HG03342 (cell line): ENCODE measurements at regions not wholly inside any gene's neighbourhood (a gene's known extent, or its start where the extent isn't known, plus 50 kb on each side); places are given as distances from the start of the nearest gene placed in this dataset.

ENCODE experiments used
- ATAC-seq: cut with Tn5 transposase; IDR thresholded peaks from one replicate; pipeline ENCODE4 v1.9.1; 2021; ENCODE audit warnings: mild to moderate bottlenecking, moderate library complexity; ENCODE audit not compliant: unreplicated experiment

- no peak for ATAC-seq
Measured at GRCh38 chr9:107949061-107949460, 459.5 kb upstream of the KLF4 start.

GRCh38 chr9:107948601-107949000 lies 459.0 kb upstream of the KLF4 start:
- ATAC-seq, result no peak

GRCh38 chr9:107948086-107948485 lies 458.5 kb upstream of the KLF4 start:
- no peak for ATAC-seq

GRCh38 chr9:107946364-107947141 lies 457.0 kb upstream of the KLF4 start:
- ATAC-seq, result no peak

GRCh38 chr9:107945961-107946360 lies 456.4 kb upstream of the KLF4 start:
- ATAC-seq, result no peak

- ATAC-seq, result no peak
Measured at GRCh38 chr9:107945493-107945892, 455.9 kb upstream of the KLF4 start.

- ATAC-seq, result no peak
Measured at GRCh38 chr9:107944387-107944786, 454.8 kb upstream of the KLF4 start.

GRCh38 chr9:107943901-107944300 lies 454.3 kb upstream of the KLF4 start:
- no peak for ATAC-seq

- no peak for ATAC-seq
Measured at GRCh38 chr9:107942856-107943255, 453.3 kb upstream of the KLF4 start.

GRCh38 chr9:107942291-107942690 lies 452.7 kb upstream of the KLF4 start:
- ATAC-seq, result no peak

GRCh38 chr9:107940616-107941595 lies 451.3 kb upstream of the KLF4 start:
- no peak for ATAC-seq

- no peak for ATAC-seq
Measured at GRCh38 chr9:107938801-107939386, 449.3 kb upstream of the KLF4 start.

- no peak for ATAC-seq
Measured at GRCh38 chr9:107935931-107936330, 446.4 kb upstream of the KLF4 start.

- no peak for ATAC-seq
Measured at GRCh38 chr9:107933516-107933915, 443.9 kb upstream of the KLF4 start.

- no peak for ATAC-seq
Measured at GRCh38 chr9:107933097-107933496, 443.5 kb upstream of the KLF4 start.

GRCh38 chr9:107932601-107933000 lies 443.0 kb upstream of the KLF4 start:
- ATAC-seq, result no peak

- ATAC-seq, result no peak
Measured at GRCh38 chr9:107932046-107932445, 442.5 kb upstream of the KLF4 start.

GRCh38 chr9:107931071-107931715 lies 441.6 kb upstream of the KLF4 start:
- no peak for ATAC-seq

- no peak for ATAC-seq
Measured at GRCh38 chr9:107929443-107929842, 439.9 kb upstream of the KLF4 start.

- ATAC-seq, result no peak
Measured at GRCh38 chr9:107928701-107929371, 439.3 kb upstream of the KLF4 start.
